GM21360 (cell line): ENCODE measurements at regions not wholly inside any gene's neighbourhood (a gene's known extent, or its start where the extent isn't known, plus 50 kb on each side); places are given as distances from the start of the nearest gene placed in this dataset.
A peak's percentile ranks its signal among the peaks of the same experiment; 100 is the strongest.
"Not testable (repeated sequence)": the region's sequence is repeated elsewhere in the genome, so short reads cannot be mapped to it uniquely, and the experiment has no call there.

ENCODE experiments used
- ATAC-seq: cut with Tn5 transposase; IDR thresholded peaks from one replicate; pipeline ENCODE4 v1.9.1; 2021; ENCODE audit warnings: mild to moderate bottlenecking, moderate library complexity; ENCODE audit not compliant: unreplicated experiment

DNA sequence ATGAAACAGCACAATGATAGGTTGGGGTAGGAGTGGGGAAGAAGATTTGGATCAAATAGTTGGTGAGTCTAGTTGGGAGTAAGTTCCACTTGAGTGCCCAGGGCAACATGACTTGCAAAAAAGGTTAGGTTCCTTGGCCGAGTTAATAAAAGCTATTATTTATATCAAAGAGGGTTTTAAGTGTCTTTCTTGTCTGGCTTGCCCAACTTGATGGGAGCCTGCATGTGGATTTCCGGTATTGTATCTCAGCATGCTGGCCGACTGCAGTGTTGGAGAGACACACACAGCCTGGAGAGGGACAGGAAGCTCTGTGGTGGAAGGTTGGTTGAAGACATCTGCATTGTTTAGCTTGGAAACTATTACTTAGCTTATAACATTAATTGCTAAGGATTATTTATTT, 449.5 kb upstream of the TBL1XR1 start:
- ATAC-seq, result peak; percentile 59

DNA sequence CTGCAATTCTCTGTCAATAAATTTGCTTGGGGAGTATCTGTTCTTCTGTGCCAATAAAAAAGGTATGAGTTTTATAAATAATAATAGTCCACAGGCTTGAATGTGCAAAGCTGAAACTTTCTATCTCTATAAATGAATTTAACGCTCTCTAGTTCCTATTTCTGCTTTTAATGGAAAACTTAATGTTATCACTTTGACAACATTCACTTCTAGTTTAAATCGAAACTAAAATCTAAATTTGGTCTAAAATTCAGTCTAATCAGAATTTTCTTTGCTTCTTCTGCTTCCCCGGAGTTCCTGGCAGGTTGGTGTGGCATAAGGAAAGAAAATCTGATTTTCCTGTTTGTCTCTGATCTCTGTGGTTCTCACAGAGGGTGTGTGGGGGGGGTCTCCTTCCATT, 450.1 kb upstream of the TBL1XR1 start:
- no peak for ATAC-seq

DNA sequence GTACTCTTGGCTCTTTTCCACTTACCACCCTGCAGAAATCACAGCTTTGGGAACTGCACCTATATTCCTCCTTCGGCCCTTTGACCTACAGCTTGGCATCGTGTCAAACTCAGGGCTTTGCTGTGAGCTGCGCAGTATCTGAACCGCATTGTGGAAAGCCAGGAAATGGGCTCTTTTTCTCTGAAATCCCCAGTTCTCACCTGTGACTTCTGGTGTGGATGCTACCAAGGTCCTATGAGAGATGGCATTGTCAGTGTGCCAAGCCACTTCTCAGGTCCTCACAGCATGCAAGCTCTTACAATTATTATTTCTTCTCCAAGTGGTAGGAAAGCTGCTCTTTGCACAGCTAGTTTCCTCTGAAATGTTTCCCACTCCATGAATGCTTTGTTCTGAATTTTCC, 450.6 kb upstream of the TBL1XR1 start:
- ATAC-seq, result no peak

DNA sequence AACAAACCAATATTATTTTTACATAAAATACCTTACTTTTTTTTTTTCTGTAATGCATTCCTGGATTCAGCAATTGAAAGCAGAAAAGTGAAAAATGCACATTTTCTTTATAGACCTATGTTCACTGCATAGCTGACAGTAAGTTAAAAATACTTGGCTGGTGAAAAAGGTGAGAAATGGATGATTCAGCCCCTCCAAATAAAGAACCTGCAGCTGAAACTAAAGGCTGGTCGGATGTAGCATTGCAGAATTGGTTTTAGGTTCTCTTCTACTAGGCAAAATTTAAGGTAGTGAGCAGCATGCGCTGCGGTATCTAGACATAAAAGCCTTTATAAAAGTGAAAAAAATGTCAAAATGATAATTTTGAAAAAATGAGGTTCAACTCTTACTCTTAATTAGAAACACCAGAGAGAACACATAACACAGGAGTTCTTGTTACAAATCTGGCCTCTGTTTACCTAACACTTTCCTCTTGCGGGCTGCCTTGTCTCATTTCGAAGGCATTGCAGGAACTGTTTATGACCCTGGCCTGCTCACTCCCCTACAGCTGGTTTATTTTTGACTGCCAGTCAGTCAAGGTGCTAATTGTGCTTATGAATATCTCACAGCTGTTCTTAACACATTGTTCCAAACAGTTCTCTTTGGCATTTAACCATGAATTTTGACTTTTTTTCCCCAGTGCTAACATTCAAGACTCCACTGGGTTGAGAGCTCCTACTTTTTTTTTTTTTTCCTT, 455.4 kb upstream of the TBL1XR1 start:
- no peak for ATAC-seq

DNA sequence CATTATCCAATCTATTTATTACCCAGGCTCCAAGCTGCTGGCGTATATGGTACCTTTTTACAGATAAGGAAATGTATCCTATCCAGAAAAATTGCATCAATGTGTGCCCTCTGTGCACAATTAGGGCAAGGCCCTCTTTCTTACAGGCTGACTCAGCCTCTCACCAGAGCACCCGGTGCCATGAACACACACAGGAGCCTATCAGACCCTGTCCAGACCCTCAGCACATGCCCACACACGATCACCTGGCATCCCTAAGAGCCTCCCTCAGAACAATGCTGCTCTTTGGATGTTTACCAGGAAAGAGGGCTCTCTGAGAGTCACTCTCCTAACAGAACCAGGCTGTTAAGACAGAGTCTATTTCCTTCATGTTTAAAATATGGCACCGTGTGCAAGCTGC, 460.0 kb upstream of the TBL1XR1 start:
- no peak for ATAC-seq

DNA sequence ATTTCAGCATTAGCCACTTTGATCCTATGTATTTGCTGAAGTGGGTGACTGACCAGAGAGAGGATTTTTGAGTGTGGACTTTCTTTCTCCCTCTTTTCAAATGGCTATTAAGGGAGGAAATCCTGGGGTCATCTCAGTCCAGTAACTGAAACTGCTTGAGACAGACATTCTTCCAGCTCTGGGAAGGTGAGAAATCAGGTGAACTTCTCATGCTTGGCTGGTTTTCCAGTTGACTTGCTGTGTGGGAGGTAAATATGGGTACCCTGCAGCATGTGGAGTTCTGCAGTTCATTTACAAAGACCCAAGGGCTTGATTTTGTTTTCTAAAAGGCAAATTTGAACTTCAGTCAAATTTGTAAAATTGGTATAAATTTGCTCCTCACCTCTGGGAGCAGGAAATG, 461.1 kb upstream of the TBL1XR1 start:
- no peak for ATAC-seq

DNA sequence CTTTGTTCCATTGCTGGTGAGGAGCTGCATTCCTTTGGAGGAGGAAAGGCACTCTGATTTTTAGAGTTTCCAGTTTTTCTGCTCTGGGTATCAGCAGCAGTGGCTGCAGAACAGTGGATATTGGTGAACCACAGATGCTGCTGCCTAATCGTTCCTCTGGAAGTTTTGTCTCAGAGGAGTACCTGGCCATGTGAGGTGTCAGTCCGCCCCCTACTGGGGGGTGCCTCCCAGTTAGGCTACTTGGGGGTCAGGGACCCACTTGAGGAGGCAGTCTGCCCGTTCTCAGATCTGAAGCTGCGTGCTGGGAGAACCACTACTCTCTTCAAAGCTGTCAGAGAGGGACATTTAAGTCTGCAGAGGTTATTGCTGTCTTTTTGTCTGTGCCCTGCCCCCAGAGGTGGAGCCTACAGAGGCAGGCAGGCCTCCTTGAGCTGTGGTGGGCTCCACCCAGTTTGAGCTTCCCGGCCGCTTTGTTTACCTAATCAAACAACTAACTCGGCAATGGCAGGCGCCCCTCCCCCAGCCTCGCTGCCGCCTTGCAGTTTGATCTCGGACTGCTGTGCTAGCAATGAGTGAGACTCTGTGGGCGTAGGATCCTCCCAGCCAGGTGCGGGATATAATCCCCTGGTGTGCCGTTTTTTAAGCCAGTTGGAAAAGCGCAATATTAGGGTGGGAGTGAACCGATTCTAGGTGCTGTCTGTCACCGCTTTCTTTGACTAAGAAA, 467.3 kb upstream of the TBL1XR1 start:
- not testable (repeated sequence) for ATAC-seq

DNA sequence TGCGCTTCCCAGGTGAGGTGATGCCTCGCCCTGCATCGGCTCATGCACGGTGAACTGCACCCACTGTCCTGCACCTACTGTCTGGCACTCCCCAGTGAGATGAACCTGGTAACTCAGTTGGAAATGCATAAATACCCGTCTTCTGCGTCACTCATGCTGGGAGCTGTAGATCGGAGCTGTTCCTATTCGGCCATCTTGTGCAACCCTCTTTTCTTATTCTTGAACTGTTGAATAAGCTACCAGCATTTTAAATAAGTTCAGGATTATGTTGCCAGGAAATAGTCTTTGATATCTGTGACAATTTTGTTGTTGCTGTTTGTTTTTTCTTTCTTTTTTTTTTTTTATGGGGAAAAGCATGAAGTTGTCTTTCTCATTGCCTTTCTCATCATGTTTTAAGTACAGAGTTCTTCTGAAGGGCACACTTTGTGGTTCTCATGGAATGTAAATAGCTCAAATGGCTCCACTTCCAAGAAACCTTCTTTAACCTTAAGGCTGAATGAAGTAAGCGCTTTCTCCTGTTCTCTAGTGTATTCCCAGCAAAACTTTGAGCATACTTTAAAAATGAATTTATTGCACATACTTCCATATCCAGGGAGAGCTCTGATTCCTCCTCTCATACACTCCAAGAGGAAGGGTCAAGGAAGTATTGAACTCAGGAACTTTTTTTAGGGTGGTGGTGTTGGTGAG, 468.0 kb upstream of the TBL1XR1 start:
- no peak for ATAC-seq

DNA sequence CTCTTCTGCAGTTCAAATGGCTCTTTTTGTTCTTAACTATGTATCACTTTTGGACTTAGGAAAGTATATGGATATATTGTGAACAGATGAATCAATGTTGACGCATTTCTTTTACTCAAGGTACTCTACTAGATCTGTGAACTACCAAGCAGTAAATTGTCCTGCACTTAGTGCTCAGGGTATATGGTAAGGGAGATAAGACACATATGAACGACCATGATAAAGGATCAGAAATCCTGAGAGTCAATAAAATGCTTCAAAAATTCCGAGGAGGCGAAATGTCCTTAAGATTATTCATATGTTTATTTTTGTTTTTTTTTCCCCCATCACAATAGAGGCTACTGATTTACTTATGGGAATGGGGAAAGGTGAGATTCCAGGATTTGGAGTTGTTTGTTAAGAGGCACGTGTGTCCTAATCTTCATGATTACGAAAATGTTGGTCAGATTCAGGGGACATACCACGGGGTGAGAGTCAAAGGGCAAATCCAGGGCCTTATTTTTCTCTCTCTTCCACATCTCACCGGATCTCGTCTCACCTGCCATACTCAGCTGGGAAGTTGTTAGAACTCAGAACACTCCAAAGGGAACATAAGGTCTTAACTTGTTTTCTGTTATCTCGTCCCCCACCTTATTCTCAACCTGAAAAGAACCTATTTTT, 475.1 kb upstream of the TBL1XR1 start:
- ATAC-seq, result no peak

DNA sequence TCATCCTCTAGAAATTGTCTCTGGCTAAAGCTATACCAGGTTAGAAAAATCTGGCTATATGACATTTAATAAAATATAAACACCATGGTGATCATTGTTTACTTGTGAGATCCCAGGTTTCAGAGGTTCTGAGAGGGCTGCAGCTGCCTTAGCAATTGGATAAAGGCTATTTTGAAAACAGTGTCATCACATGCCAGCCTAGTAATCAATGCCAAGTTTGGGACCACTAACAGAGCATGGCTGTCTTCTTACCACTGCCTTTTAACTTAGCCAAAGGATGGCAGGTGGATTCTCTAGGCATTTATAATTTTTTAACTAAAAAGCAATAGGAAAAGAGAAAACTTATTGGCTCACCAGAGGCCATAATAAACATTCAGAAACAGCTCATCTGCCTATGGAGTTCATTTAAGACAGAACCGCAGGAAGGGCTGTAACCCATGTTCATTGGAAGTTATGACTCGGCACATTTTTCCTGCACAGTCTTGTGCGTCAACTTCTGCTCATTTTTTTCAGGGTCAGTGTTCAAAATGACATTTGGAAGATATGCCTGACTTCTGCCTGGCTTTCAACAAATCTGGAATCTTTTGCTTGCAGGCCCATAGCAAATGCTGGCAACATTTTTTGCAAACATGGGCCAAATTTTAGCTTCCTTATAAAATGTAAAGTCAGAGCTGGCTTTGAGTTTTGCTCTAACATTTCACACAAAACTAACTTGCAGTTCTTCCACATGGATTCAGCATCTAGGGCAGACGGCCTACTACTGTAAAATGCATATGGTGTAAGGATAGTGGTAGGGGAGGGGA, 476.0 kb upstream of the TBL1XR1 start:
- ATAC-seq, result no peak

DNA sequence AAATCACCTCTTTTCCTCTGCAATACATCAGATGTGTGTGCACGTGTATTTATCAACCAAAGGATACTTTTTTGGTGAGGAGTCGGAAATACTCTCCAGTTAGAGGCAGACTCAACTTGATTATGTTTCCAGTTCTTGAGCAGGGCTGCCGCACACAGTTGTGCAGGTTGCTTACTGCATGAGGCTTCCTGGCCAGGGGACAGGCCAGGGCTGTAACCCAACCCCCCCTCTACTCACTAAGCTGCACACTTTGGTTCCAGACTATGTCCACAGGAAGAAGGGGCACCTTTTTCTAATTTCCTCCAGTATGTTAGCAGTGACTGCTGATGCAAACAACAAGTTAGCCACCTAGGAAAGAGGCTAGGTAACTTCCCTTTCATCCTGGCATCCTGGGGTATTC, 476.9 kb upstream of the TBL1XR1 start:
- no peak for ATAC-seq

DNA sequence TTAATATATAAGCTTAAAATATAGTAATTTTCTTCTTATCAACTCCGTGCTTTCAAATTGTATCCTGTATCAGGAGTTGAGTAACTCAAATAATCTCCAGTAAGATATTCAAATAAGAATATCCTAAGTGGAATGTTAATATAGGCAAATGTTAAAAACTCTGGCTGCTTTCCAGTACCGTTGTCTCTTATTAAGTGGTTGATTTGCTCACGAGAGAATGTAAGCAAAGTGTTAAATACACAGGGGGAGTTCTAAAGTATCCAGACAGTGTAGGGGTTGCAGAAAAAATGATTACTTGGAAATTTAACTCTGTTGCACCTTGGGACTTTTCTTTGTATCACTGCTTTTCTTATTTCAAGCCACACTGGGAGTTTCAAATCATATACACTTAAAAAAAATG, 478.9 kb upstream of the TBL1XR1 start:
- ATAC-seq, result no peak

DNA sequence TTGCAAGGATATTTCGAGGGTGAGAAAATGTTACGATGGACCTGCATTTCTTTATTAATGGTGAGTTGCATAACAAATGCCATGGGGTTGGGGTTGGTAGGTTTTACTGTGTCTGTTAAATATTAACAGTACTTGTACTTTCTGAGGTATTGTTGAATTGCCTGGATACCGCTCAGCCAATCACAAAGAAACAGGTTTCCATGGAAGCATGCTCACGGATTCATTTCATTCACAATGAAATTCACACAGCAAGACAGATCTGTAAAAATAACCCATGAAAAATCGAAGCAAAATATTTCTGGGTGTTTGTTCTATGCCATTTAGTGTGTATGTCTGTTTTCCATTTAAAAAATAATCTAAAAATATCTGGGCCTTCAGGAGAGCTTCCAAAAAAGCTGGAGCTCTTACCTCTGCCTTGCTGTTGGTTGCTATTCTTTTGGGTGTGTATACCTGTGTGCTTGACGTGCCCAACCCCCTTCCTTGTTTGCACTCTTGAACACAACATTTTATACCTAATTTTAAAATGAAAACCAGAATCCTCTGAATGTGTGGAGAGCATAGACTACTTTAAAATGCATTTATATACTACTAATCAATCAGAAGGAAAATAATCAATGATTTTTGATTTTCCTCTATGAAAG, 479.8 kb upstream of the TBL1XR1 start:
- ATAC-seq, result no peak

DNA sequence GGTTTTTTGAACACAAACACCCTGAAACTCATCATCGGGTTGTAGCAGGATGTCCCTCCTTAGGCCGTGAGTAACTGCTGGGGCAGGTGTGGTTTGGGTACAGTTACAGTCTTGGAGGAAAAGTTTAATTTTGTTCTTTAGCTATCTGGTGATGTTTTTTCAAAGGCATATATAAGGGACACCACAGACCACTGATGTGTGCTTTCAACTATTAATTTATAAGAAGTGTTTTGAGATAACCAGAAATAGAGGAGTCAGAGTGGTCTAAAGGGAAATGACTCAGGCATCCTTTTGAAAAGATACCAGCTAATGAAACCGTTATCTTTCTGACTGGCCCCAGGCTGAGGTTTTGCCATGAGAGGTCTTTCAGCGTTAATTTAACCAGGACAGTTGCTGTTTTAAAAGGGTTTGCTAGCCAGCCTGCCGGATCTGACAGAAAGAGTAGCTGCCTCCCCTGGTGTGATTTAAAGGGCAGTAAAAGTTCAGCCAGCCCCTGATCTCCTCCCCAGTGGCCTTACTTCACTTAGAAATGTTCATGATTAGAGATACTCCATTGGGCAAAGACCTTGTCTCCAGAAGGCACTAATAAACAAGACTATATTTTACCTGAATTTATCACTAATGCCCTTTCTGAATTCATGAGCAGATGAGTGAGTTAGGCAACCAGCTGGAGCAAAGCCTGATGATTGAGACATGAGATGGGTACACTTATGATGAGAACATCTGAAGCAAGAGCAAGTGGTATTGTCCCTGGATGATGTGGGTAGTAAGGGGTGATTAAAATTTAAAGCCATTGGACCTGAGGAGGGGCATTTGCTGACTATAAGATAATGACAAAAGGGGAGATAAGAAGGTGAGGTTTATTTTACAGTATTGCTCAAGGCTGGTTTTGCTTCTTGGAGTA, 482.5 kb upstream of the TBL1XR1 start:
- no peak for ATAC-seq

DNA sequence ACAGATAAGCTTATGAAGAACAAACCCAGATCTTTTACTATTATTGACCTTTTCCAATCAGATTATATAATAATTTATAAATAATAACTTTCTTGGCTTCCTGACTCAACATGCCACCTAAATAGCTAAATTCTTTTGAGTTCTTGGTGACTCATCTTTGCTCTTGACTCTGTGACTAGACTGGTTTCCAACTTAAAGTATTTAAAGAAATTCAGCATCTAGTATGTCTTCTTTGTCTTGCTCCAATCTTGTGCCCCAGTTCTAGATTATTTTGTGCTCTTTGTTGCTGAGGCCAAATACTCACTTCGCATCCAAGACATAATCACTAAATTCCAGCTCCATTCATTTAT, 483.2 kb upstream of the TBL1XR1 start:
- no peak for ATAC-seq

DNA sequence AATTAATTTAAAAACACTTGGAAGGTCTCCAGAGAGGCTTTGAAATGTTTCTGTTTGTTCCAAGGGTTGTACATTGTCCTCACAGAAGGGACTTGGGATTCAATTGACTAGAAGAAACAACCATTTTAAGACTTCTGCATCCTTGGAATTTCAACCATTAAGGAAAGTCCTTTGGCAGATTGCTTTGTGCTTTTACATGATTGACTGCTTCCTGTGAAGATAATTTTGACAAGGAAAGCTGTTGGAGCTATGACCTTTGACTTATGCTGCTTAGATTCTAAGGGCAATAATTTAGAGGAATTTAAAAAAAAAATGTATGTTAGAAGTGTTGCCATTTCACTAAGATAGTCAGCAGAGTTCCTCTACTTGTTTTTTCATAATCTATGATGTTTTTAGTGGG, 483.9 kb upstream of the TBL1XR1 start:
- no peak for ATAC-seq

DNA sequence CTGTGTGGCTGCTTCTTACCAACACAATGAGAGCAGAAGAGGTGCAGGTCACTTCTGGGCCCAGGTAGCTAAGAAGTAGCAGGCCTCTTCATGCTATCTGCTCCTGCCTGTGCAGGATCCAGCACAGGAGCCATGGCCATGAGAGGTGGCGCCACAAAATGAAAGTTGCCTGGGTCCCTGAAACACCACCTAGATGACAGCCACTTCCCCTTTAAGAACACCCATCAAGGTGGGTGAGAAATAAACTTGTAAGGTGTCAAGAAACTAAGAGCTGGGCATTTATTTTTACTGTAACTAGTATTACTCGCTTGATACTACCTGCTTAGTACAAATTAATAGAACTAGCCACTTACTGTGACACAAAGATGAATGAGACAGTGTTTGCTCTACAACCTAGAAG, 484.6 kb upstream of the TBL1XR1 start:
- ATAC-seq, result no peak

DNA sequence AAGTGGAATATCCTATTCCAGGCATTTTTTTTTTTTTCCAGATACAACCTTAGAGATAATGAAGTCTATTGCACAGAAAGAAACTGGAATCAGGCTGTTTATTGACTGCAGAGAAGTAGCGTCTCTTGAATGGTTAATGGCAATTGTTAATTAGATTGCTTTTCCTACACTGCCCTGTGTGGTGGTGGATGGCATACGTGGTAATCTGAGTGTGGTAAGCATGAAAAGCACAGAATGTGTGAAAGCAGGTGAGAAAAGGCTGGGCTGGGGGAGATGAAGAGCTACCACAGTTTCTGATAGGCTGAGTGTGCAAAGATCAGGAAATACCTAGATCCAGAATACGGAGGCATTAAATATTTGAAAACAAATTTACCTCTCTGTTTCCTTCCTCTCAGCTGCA, 486.3 kb upstream of the TBL1XR1 start:
- no peak for ATAC-seq

DNA sequence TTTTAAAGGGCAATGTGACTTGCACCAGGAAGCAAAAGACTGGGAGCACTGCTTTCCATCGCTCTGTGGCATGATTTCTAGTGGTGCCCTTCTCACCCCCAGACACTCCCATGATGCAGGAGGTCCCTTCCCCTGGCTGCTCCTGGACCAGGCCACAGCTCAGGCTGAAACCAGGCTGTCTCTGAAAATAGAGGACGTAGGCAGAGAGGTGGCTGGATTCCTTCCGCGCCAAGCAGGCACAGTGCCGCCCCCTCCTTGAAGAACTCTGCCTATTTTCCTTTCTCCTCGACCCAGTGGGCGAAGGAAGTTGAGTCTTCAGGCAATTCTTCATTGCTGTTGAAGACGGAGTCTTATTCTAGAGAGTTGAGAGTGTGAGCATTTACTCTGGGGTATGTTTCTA, 489.4 kb upstream of the TBL1XR1 start:
- ATAC-seq, result no peak
